Body of pancreas (tissue), 4 donors: ENCODE measurements at regions not wholly inside any gene's neighbourhood (a gene's known extent, or its start where the extent isn't known, plus 50 kb on each side); places are given as distances from the start of the nearest gene placed in this dataset.
A peak's percentile ranks its signal among the peaks of the same experiment; 100 is the strongest.

Experiments used
- ATAC-seq: fragments of 150-250 bp; one replicate; pipeline ENCODE4 v1.9.1; 2016
- DNase-seq, 4 donors: peaks; one replicate each; pipeline ENCODE4 v3.0.0-alpha.2; 2019
- H3K27ac ChIP-seq, 4 donors: fragments of 200-600 bp; sonication (generic); 1 replicate in 3 of 4; 2 replicates in 1 of 4; pipeline versions ENCODE4 v1.5.1 to v1.6.1; 2016 to 2019; ENCODE audit warnings: mild to moderate bottlenecking in 1 of 4, mixed read lengths in 1 of 4, moderate library complexity in 1 of 4
- H3K27me3 ChIP-seq, 2 donors: fragments of 200-600 bp; sonication (generic); one replicate each; pipeline ENCODE4 v1.6.0; 2016; ENCODE audit warnings: mild to moderate bottlenecking in 1 of 2
- H3K36me3 ChIP-seq, 2 donors: fragments of 200-600 bp; sonication (generic); replicated peaks in 1 of 2; 2 replicates each; pipeline ENCODE4 v1.5.1; 2016; ENCODE audit warnings: low read depth in 2 of 2; ENCODE audit not compliant: insufficient read depth in 1 of 2
- H3K4me1 ChIP-seq: fragments of 200-600 bp; sonication (generic); one replicate; pipeline ENCODE4 v1.6.0; 2016
- H3K4me3 ChIP-seq, 2 donors: fragments of 200-600 bp; sonication (generic); 1 replicate in 1 of 2; 2 replicates in 1 of 2; pipeline ENCODE4 v1.5.1; 2016 to 2019
- H3K9me3 ChIP-seq, 3 donors: fragments of 200-600 bp; sonication (generic); 1 replicate in 2 of 3; 2 replicates in 1 of 3; pipeline ENCODE4 v1.5.1; 2016
- POLR2A ChIP-seq, 3 donors: fragments of 450-650 bp; IDR thresholded peaks; one replicate each; pipeline ENCODE4 v1.6.1; 2016; ENCODE audit warnings: antibody characterized with exemption in 3 of 3, mild to moderate bottlenecking in 2 of 3
- WGBS, 2 donors: methylation state at CpG; one replicate each; pipeline ENCODE4 v1.1.5; 2017; 5-methylcytosine and 5-hydroxymethylcytosine counted together
- intact Hi-C: fragments of 100-400 bp; cut with DNase I; formaldehyde crosslinking; loops from one replicate; pipeline ENCODE4 v1.15.1; 2023
- TF ChIP-seq, protein P1 (sequence below), 7 experiments: fragments of 450-650 bp in 4 of 7; fragments of 200-600 bp in 3 of 7; sonication (generic) in 3 of 7; IDR thresholded peaks; one replicate each; pipeline ENCODE4 v1.5.1; 2016 to 2019; ENCODE audit warnings: antibody characterized with exemption in 7 of 7

DNA sequence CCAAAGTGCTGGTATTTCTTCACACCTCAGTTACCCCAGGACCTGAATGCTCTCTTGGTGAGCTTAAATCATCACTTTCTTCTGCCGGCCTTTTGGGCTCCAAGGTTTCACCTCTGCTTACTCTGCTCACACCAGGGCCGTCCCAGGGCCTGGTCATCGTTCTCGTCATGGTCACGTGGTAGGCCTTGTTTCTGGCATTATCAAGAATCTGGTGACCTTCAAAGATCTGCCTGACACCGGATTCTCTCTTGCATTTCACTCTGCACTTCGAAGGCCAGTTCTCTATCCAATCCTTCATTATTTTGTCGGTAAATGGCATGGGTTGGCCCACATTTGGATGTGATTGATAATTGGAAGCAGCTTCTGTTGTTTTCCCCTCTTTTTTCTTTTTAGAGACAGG is 80.5 kb downstream of the HRH4 start:
- no peaks in the 10 kb centered on the region for H3K27me3 ChIP-seq
- intact Hi-C loops = loop anchor here (10.0 kb wide), 2 partner anchors 64 to 184 kb away; no protein-coding TSS in a partner anchor
- no peaks in the 10 kb centered on the region for H3K36me3 ChIP-seq
- H3K9me3 ChIP-seq = no peaks in the 10 kb centered on the region
- no peak overlapping the region for H3K4me3 ChIP-seq
- 58 to 76% methylated on average over 8 of the region's 8 CpGs for WGBS, 2 donors
- H3K27ac ChIP-seq = no peak overlapping the region
- ATAC-seq (no peak), DNase-seq (no peak)
- no peak for TF ChIP-seq POLR2A (IDR thresholded peaks at IDR 0.05)
- TF ChIP-seq, protein P1, sequence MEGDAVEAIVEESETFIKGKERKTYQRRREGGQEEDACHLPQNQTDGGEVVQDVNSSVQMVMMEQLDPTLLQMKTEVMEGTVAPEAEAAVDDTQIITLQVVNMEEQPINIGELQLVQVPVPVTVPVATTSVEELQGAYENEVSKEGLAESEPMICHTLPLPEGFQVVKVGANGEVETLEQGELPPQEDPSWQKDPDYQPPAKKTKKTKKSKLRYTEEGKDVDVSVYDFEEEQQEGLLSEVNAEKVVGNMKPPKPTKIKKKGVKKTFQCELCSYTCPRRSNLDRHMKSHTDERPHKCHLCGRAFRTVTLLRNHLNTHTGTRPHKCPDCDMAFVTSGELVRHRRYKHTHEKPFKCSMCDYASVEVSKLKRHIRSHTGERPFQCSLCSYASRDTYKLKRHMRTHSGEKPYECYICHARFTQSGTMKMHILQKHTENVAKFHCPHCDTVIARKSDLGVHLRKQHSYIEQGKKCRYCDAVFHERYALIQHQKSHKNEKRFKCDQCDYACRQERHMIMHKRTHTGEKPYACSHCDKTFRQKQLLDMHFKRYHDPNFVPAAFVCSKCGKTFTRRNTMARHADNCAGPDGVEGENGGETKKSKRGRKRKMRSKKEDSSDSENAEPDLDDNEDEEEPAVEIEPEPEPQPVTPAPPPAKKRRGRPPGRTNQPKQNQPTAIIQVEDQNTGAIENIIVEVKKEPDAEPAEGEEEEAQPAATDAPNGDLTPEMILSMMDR (IDR thresholded peaks at IDR 0.05) = no peak
- no peaks in the 10 kb centered on the region for H3K4me1 ChIP-seq

- Histone ChIP-seq H3K36me3 (no peaks in the 10 kb centered on the region), H3K9me3 (no peaks in the 10 kb centered on the region), H3K27ac (no peak overlapping the region), H3K4me1 (no peaks in the 10 kb centered on the region), H3K4me3 (no peak overlapping the region), H3K27me3 (no peaks in the 10 kb centered on the region)
- intact Hi-C loops = loop anchor here (10.0 kb wide), 2 partner anchors 62 to 182 kb away; no protein-coding TSS in a partner anchor
- 48 to 59% methylated on average over 4 of the region's 4 CpGs for WGBS, 2 donors
- DNase-seq (no peak), ATAC-seq (no peak)
- TF ChIP-seq POLR2A (IDR thresholded peaks at IDR 0.05) = no peak
- TF ChIP-seq, protein P1 (IDR thresholded peaks at IDR 0.05) = no peak
These were observed 82.8 kb downstream of the HRH4 start for GRCh38 chr18:24543086-24543794.

DNA sequence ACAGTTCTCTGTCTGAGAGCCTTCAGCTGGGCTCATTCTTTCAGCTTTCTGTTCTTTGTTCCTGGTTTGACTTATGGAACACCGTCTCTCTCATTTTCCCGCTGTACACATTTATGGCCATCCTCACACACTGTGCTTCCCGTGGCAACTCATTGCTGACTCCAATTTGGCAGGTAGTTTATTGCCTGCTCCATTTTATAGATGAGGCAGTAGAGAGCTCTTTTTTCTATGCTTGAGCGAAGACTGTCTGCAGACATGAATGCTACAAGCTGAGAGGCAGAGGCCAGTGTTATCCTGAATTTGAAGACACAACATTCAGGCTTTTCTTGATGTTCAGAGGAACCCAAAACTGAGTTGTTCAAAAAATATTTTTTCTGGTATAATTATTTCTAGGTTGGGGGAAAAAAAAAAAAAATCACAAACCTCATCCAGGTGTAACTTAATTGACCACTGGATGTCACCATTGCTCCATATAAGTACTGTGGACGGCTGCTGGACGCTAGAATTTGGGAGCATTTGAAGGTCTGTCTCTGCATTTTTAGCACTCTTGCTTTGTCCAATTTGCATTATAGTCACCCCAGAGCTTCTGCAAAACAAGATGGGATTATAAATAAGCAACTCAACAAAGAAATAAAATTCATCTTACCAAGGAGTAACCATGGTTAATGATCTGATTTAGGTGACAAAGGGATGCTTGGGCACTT is 83.5 kb downstream of the HRH4 start:
- intact Hi-C loops = loop anchor here (10.0 kb wide), 2 partner anchors 61 to 181 kb away; no protein-coding TSS in a partner anchor
- DNase-seq (no peak), ATAC-seq (no peak)
- no peak overlapping the region for H3K27ac ChIP-seq
- no peak overlapping the region for H3K4me3 ChIP-seq
- no peaks in the 10 kb centered on the region for H3K9me3 ChIP-seq
- WGBS, 2 donors = 33 to 41% methylated on average over 6 of the region's 6 CpGs
- no peaks in the 10 kb centered on the region for H3K27me3 ChIP-seq
- no peaks in the 10 kb centered on the region for H3K36me3 ChIP-seq
- H3K4me1 ChIP-seq = no peaks in the 10 kb centered on the region
- no peak for TF ChIP-seq POLR2A (IDR thresholded peaks at IDR 0.05)
- TF ChIP-seq, protein P1 (IDR thresholded peaks at IDR 0.05) = peak; percentile 14 to 52 (median 44)

- no peak for ATAC-seq
- intact Hi-C loops = loop anchor here (10.0 kb wide), 2 partner anchors 60 to 180 kb away; no protein-coding TSS in a partner anchor
- TF ChIP-seq, protein P1 (IDR thresholded peaks at IDR 0.05) = no peak
- TF ChIP-seq POLR2A (IDR thresholded peaks at IDR 0.05) = no peak
These were observed 84.5 kb downstream of the HRH4 start for GRCh38 chr18:24544949-24545348.

More at GRCh38 chr18:24544949-24545348, 84.5 kb downstream of the HRH4 start:
- DNase-seq = no peak
- H3K9me3 ChIP-seq = no peaks in the 10 kb centered on the region
- H3K4me3 ChIP-seq = no peak overlapping the region
- no peaks in the 10 kb centered on the region for H3K36me3 ChIP-seq
- no peaks in the 10 kb centered on the region for H3K27me3 ChIP-seq
- H3K27ac ChIP-seq = no peak overlapping the region
- 63 to 74% methylated on average over 4 of the region's 4 CpGs for WGBS, 2 donors
- no peaks in the 10 kb centered on the region for H3K4me1 ChIP-seq
